Hepatocyte (in vitro differentiated cells): ENCODE measurements at regions not wholly inside any gene's neighbourhood (a gene's known extent, or its start where the extent isn't known, plus 50 kb on each side); places are given as distances from the start of the nearest gene placed in this dataset.

Experiments
- CTCF ChIP-seq: fragments of 200-600 bp; sonication (generic); IDR thresholded peaks from 2 replicates; pipeline ENCODE4 v1.5.1; 2016; ENCODE audit warnings: antibody characterized with exemption, mild to moderate bottlenecking; ENCODE audit not compliant: poor library complexity
- EZH2 ChIP-seq: fragments of 200-600 bp; sonication (generic); IDR thresholded peaks from 2 replicates; pipeline ENCODE4 v1.6.1; 2016; ENCODE audit warnings: antibody characterized with exemption, mild to moderate bottlenecking, borderline replicate concordance
- EZH2phosphoT487 ChIP-seq: fragments of 200-600 bp; sonication (generic); IDR thresholded peaks from one replicate; pipeline ENCODE4 v1.6.1; 2018; ENCODE audit warnings: antibody characterized with exemption, mild to moderate bottlenecking, low read depth, moderate library complexity; ENCODE audit not compliant: unreplicated experiment, severe bottlenecking

GRCh38 chr10:123588386-123588914 is 77.7 kb upstream of the GPR26 start:
- no peak for TF ChIP-seq CTCF
- TF ChIP-seq EZH2 = no peak
- TF ChIP-seq EZH2phosphoT487 = no peak
